CD14-positive monocyte (primary cell): ENCODE measurements at regions not wholly inside any gene's neighbourhood (a gene's known extent, or its start where the extent isn't known, plus 50 kb on each side); places are given as distances from the start of the nearest gene placed in this dataset.

Source experiments
- DNase-seq, 3 donors: peaks; one replicate each; pipeline ENCODE4 v3.0.0-alpha.2; 2011 to 2022
- H2AFZ ChIP-seq: 2 replicates; pipeline ENCODE4 v1.6.0; 2012; ENCODE audit warnings: mild to moderate bottlenecking, low read depth, low read length, inconsistent platforms; ENCODE audit not compliant: insufficient read depth, poor library complexity, severe bottlenecking
- H3K27ac ChIP-seq, 2 donors: 1 replicate in 1 of 2; 2 replicates in 1 of 2; pipeline ENCODE4 v1.5.1; 2012 to 2013; ENCODE audit warnings: low read length in 2 of 2, control low read depth in 1 of 2, inconsistent platforms in 1 of 2, low read depth in 1 of 2, mild to moderate bottlenecking in 1 of 2
- H3K27me3 ChIP-seq, 2 donors: one replicate each; pipeline versions ENCODE4 v1.6.0 to v1.6.1; 2011 to 2013; ENCODE audit warnings: low read length in 2 of 2; ENCODE audit not compliant: control insufficient read depth in 2 of 2, insufficient read depth in 2 of 2
- H3K36me3 ChIP-seq, 2 donors: replicated peaks in 1 of 2; 1 replicate in 1 of 2; 2 replicates in 1 of 2; pipeline versions ENCODE4 v1.5.1 to v1.6.1; 2012 to 2013; ENCODE audit warnings: low read length in 2 of 2, control low read depth in 1 of 2, inconsistent platforms in 1 of 2, mild to moderate bottlenecking in 1 of 2; ENCODE audit not compliant: insufficient read depth in 2 of 2, control insufficient read depth in 1 of 2
- H3K4me1 ChIP-seq, 2 donors: 1 replicate in 1 of 2; 2 replicates in 1 of 2; pipeline versions ENCODE4 v1.5.1 to v1.6.1; 2012 to 2013; ENCODE audit warnings: low read length in 2 of 2, control low read depth in 1 of 2, inconsistent platforms in 1 of 2, mild to moderate bottlenecking in 1 of 2, moderate library complexity in 1 of 2; ENCODE audit not compliant: insufficient read depth in 2 of 2, control insufficient read depth in 1 of 2
- H3K4me2 ChIP-seq: replicated peaks from 2 replicates; pipeline ENCODE3; 2012; ENCODE audit warnings: low read length, moderate library complexity, mild to moderate bottlenecking; ENCODE audit not compliant: poor library complexity, severe bottlenecking; ENCODE audit errors: extremely low read depth
- H3K4me3 ChIP-seq, 3 experiments: fragments of 200-600 bp in 1 of 3; sonication (generic) in 1 of 3; replicated peaks in 1 of 3; 1 replicate in 2 of 3; 2 replicates in 1 of 3; pipeline ENCODE4 v1.5.1; 2011 to 2013; ENCODE audit warnings: low read length in 3 of 3, mild to moderate bottlenecking in 3 of 3, control low read depth in 2 of 3, low read depth in 2 of 3, inconsistent platforms in 1 of 3, moderate library complexity in 1 of 3
- H3K79me2 ChIP-seq: 2 replicates; pipeline ENCODE4 v1.6.0; 2012; ENCODE audit warnings: mild to moderate bottlenecking, control low read depth, inconsistent platforms, low read length, moderate library complexity; ENCODE audit not compliant: insufficient read depth
- H3K9ac ChIP-seq: 2 replicates; pipeline ENCODE4 v1.6.0; 2017; ENCODE audit warnings: low read length, mild to moderate bottlenecking; ENCODE audit not compliant: insufficient read depth, poor library complexity, severe bottlenecking
- H3K9me3 ChIP-seq, 2 donors: replicated peaks in 1 of 2; 1 replicate in 1 of 2; 2 replicates in 1 of 2; pipeline versions ENCODE4 v1.5.1 to v1.6.1; 2012 to 2013; ENCODE audit warnings: low read length in 2 of 2, control low read depth in 1 of 2; ENCODE audit not compliant: control insufficient read depth in 1 of 2, insufficient read depth in 1 of 2
- H4K20me1 ChIP-seq: 2 replicates; pipeline ENCODE4 v1.6.0; 2012; ENCODE audit warnings: mild to moderate bottlenecking, low read length, control low read depth, moderate library complexity; ENCODE audit not compliant: insufficient read depth
- H3K27ac Mint-ChIP-seq, 7 donors: one replicate each; pipeline ENCODE4 v1.8.0; 2020; ENCODE audit warnings: mild to moderate bottlenecking in 7 of 7, mixed read lengths in 7 of 7, moderate library complexity in 6 of 7, inconsistent platforms in 2 of 7
- H3K27me3 Mint-ChIP-seq, 3 donors: one replicate each; pipeline ENCODE4 v1.8.0; 2021 to 2022; ENCODE audit warnings: low read depth in 3 of 3, mild to moderate bottlenecking in 3 of 3, mixed read lengths in 3 of 3, moderate library complexity in 3 of 3, inconsistent platforms in 1 of 3
- H3K36me3 Mint-ChIP-seq, 2 donors: one replicate each; pipeline ENCODE4 v1.8.0; 2020; ENCODE audit warnings: mixed read lengths in 2 of 2, inconsistent platforms in 1 of 2, mild to moderate bottlenecking in 1 of 2
- H3K4me1 Mint-ChIP-seq: one replicate; pipeline ENCODE4 v1.8.0; 2020; ENCODE audit warnings: mild to moderate bottlenecking, mixed read lengths
- H3K4me3 Mint-ChIP-seq, 2 donors: one replicate each; pipeline ENCODE4 v1.8.0; 2020; ENCODE audit warnings: mild to moderate bottlenecking in 2 of 2, mixed read lengths in 2 of 2, moderate library complexity in 1 of 2
- H3K9me3 Mint-ChIP-seq, 7 donors: one replicate each; pipeline ENCODE4 v1.8.0; 2020 to 2022; ENCODE audit warnings: mixed read lengths in 7 of 7, mild to moderate bottlenecking in 6 of 7, moderate library complexity in 6 of 7, inconsistent platforms in 2 of 7
- CTCF ChIP-seq: fragments of 200-600 bp; IDR thresholded peaks from one replicate; pipeline ENCODE4 v1.8.0; 2022; ENCODE audit warnings: antibody characterized with exemption, mild to moderate bottlenecking
- WGBS: methylation state at CpG from one replicate; pipeline ENCODE4 v1.1.5; 2013; ENCODE audit warnings: missing lambda C conversion rate; ENCODE audit not compliant: insufficient coverage; 5-methylcytosine and 5-hydroxymethylcytosine counted together
- intact Hi-C, 2 donors: fragments of 100-400 bp; cut with micrococcal nuclease; formaldehyde crosslinking; loops; one replicate each; pipeline versions ENCODE4 v1.15.0 to v1.15.1; 2023

- no peaks in the 10 kb centered on the region for H3K79me2 ChIP-seq
- Mint-ChIP-seq H3K27ac (no peak overlapping the region), H3K4me1 (no peaks in the 10 kb centered on the region), H3K4me3 (no peak overlapping the region), H3K9me3 (peaks cover 0 to 7% (median 0%) of the 10 kb centered on the region in 7 donors), H3K27me3 (no peaks in the 10 kb centered on the region), H3K36me3 (no peaks in the 10 kb centered on the region)
- H3K9me3 ChIP-seq: peaks cover 0 to 8% of the 10 kb centered on the region in 2 donors
- H3K4me1 ChIP-seq: no peaks in the 10 kb centered on the region
- no peak for TF ChIP-seq CTCF
- DNase-seq: no peak
- no peak overlapping the region for H2AFZ ChIP-seq
- H3K4me2 ChIP-seq: no peak overlapping the region
- intact Hi-C loops: no loop called here
- H3K36me3 ChIP-seq: no peaks in the 10 kb centered on the region
- H3K27me3 ChIP-seq: no peaks in the 10 kb centered on the region
- no CpG with 5 or more reads among the region's 2 CpGs for WGBS
- no peak overlapping the region for H3K4me3 ChIP-seq
- H3K27ac ChIP-seq: no peak overlapping the region
- no peak overlapping the region for H3K9ac ChIP-seq
- no peaks in the 10 kb centered on the region for H4K20me1 ChIP-seq
Observed at GRCh38 chr4:63169836-63170235, 1239.4 kb downstream of the TECRL start.

DNA sequence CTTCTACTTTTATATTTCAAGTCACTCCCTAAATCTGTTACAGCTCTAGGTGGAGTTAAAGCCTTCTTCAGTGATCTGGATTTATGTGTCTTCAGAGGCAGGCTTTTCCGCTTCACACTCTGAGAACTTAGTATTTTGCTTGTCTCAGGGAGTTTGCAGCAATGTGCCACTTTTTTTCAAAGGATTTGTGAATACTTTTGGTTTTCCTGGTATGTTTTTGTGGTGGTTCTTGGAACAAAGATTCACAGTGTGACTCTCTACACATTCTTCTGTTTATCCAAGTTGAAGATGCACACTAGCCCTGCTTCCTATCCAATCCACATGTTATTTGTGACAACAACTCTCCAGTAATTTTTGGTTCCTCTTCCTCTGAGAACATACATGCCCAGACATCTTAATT lies 1253.7 kb downstream of the TECRL start:
- Mint-ChIP-seq H3K9me3 (peaks cover 0 to 10% (median 2%) of the 10 kb centered on the region in 7 donors), H3K36me3 (no peaks in the 10 kb centered on the region), H3K27ac (no peak overlapping the region), H3K27me3 (no peaks in the 10 kb centered on the region), H3K4me1 (no peaks in the 10 kb centered on the region), H3K4me3 (no peak overlapping the region)
- no peak for TF ChIP-seq CTCF
- Histone ChIP-seq H3K4me2 (no peak overlapping the region), H4K20me1 (no peaks in the 10 kb centered on the region), H3K9ac (no peak overlapping the region), H3K4me1 (no peaks in the 10 kb centered on the region), H3K27ac (no peak overlapping the region), H3K36me3 (no peaks in the 10 kb centered on the region), H3K27me3 (no peaks in the 10 kb centered on the region), H2AFZ (no peak overlapping the region), H3K4me3 (no peak overlapping the region), H3K9me3 (peaks cover 14 to 22% of the 10 kb centered on the region in 2 donors), H3K79me2 (no peaks in the 10 kb centered on the region)
- WGBS: 100% methylated on average over 1 of the region's 1 CpG
- intact Hi-C loops: no loop called here
- no peak for DNase-seq
